ENCODE measurements at regions not wholly inside any gene's neighbourhood (a gene's known extent, or its start where the extent isn't known, plus 50 kb on each side); places are given as distances from the start of the nearest gene placed in this dataset.

- TF ChIP-seq TAF1 (IDR thresholded peaks at IDR 0.05; ENCODE audit: low read depth, low read length) (no peak), POLR2AphosphoS5 (IDR thresholded peaks at IDR 0.05; ENCODE audit: low read depth, low read length) (no peak)
These were observed 430.3 kb upstream of the MAOA start for GRCh38 chrX:43225626-43226328.
